ENCODE measurements at regions not wholly inside any gene's neighbourhood (a gene's known extent, or its start where the extent isn't known, plus 50 kb on each side); places are given as distances from the start of the nearest gene placed in this dataset.

DNA sequence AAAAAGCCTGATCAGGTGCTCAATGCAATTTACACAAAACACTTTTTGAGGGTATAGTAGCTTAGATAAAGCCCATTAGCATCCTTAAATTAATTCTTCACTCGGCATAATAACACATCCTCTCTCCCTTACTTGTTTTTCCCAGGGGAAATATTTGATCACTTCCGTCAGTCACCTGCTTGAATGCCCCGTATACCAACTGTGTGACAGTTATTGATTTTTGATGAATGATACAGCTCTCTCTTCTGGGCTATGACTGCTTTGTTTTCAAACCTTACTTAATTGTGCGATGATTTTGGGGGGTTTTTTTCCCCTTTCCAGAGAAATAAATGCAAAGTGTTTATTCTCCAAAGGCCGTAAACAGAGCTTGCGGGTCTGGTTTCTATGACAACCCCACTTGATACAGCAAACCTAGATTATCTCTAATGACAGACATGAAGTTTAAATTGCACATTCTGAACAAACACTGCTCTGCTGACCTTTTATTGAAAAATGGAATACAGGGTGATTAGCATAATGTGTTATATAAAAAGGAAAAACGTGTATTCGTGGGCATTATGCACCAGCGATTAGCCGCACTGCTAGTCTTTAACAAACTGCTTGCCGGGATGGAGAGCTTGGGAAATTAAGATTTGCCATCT is 78.4 kb upstream of the NANOS1 start:
- TF ChIP-seq, protein P1, sequence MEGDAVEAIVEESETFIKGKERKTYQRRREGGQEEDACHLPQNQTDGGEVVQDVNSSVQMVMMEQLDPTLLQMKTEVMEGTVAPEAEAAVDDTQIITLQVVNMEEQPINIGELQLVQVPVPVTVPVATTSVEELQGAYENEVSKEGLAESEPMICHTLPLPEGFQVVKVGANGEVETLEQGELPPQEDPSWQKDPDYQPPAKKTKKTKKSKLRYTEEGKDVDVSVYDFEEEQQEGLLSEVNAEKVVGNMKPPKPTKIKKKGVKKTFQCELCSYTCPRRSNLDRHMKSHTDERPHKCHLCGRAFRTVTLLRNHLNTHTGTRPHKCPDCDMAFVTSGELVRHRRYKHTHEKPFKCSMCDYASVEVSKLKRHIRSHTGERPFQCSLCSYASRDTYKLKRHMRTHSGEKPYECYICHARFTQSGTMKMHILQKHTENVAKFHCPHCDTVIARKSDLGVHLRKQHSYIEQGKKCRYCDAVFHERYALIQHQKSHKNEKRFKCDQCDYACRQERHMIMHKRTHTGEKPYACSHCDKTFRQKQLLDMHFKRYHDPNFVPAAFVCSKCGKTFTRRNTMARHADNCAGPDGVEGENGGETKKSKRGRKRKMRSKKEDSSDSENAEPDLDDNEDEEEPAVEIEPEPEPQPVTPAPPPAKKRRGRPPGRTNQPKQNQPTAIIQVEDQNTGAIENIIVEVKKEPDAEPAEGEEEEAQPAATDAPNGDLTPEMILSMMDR (conservative IDR thresholded peaks at IDR 0.05 in 1 of 2, IDR thresholded peaks at IDR 0.05 in 1 of 2; ENCODE audit: low read depth in 1 of 2, low read length in 2 of 2) = no peak
- no peak for TF ChIP-seq EZH2 (IDR thresholded peaks at IDR 0.05; ENCODE audit: low read length, missing control alignments)

Measured in fibroblast of lung (primary cell).